Cardiac fibroblast (primary cell): ENCODE measurements at regions not wholly inside any gene's neighbourhood (a gene's known extent, or its start where the extent isn't known, plus 50 kb on each side); places are given as distances from the start of the nearest gene placed in this dataset.

ENCODE experiments used
- DNase-seq, 2 donors: peaks; one replicate each; pipeline versions ENCODE4 v3.0.0 to v3.0.0-alpha.2; 2010; ENCODE audit warnings: low read depth in 2 of 2
- H3K4me3 ChIP-seq, 2 donors: replicated peaks in 1 of 2; 1 replicate in 1 of 2; 2 replicates in 1 of 2; pipeline ENCODE4 v1.5.1; 2011; ENCODE audit warnings: low read depth in 2 of 2, low read length in 2 of 2, mild to moderate bottlenecking in 2 of 2, moderate library complexity in 1 of 2
- CTCF ChIP-seq: IDR thresholded peaks from one replicate; pipeline ENCODE4 v1.5.1; 2011; ENCODE audit warnings: low read depth, mild to moderate bottlenecking, low read length, inconsistent platforms

GRCh38 chr10:104505521-104506042 is 135.5 kb upstream of the SORCS3 start:
- TF ChIP-seq CTCF = no peak
- H3K4me3 ChIP-seq = no peak overlapping the region
- no peak for DNase-seq

GRCh38 chr10:104509981-104510380 is 131.1 kb upstream of the SORCS3 start:
- TF ChIP-seq CTCF = no peak
- DNase-seq = no peak
- H3K4me3 ChIP-seq = no peak overlapping the region

GRCh38 chr10:104510644-104511043 is 130.4 kb upstream of the SORCS3 start:
- no peak for DNase-seq
- H3K4me3 ChIP-seq = no peak overlapping the region
- TF ChIP-seq CTCF = no peak

GRCh38 chr10:104512800-104513199 is 128.3 kb upstream of the SORCS3 start:
- TF ChIP-seq CTCF = no peak
- DNase-seq = no peak
- H3K4me3 ChIP-seq = no peak overlapping the region

GRCh38 chr10:104515678-104516199 is 125.4 kb upstream of the SORCS3 start:
- H3K4me3 ChIP-seq = no peak overlapping the region
- DNase-seq = no peak
- no peak for TF ChIP-seq CTCF

GRCh38 chr10:104516986-104517385 is 124.1 kb upstream of the SORCS3 start:
- TF ChIP-seq CTCF = no peak
- DNase-seq = no peak

GRCh38 chr10:104517946-104518345 is 123.1 kb upstream of the SORCS3 start:
- no peak for DNase-seq
- no peak for TF ChIP-seq CTCF
- no peak overlapping the region for H3K4me3 ChIP-seq

More at GRCh38 chr10:104516986-104517385, 124.1 kb upstream of the SORCS3 start:
- no peak overlapping the region for H3K4me3 ChIP-seq
